HEK293 (cell line): ENCODE measurements at regions not wholly inside any gene's neighbourhood (a gene's known extent, or its start where the extent isn't known, plus 50 kb on each side); places are given as distances from the start of the nearest gene placed in this dataset.

ENCODE experiments used
- CTCF ChIP-seq: fragments of 450-650 bp; formaldehyde crosslinking; IDR thresholded peaks from 2 replicates; pipeline ENCODE4 v1.5.1; 2016; ENCODE audit warnings: missing biosample characterization, missing genetic modification characterization
- FEZF1 ChIP-seq: fragments of 450-650 bp; formaldehyde crosslinking; IDR thresholded peaks from 2 replicates; pipeline ENCODE4 v1.5.1; 2016; ENCODE audit warnings: missing biosample characterization, missing genetic modification characterization
- TRIM28 ChIP-seq: IDR thresholded peaks from 2 replicates; pipeline ENCODE4 v1.6.1; 2011; ENCODE audit warnings: low read length, control low read depth, borderline replicate concordance
- ZBTB8A ChIP-seq: fragments of 450-650 bp; formaldehyde crosslinking; IDR thresholded peaks from 2 replicates; pipeline ENCODE4 v1.5.1; 2016; ENCODE audit warnings: missing biosample characterization, missing genetic modification characterization
- ZFP3 ChIP-seq: fragments of 450-650 bp; formaldehyde crosslinking; IDR thresholded peaks from 2 replicates; pipeline ENCODE4 v1.5.1; 2016; ENCODE audit warnings: low read depth, missing biosample characterization, missing genetic modification characterization
- ZNF157 ChIP-seq: fragments of 450-650 bp; formaldehyde crosslinking; IDR thresholded peaks from 2 replicates; pipeline ENCODE4 v1.5.1; 2016; ENCODE audit warnings: missing biosample characterization, missing genetic modification characterization
- ZNF169 ChIP-seq: fragments of 450-650 bp; formaldehyde crosslinking; IDR thresholded peaks from 2 replicates; pipeline ENCODE4 v1.5.1; 2016; ENCODE audit warnings: missing biosample characterization, missing genetic modification characterization
- ZNF18 ChIP-seq: fragments of 450-650 bp; formaldehyde crosslinking; IDR thresholded peaks from 2 replicates; pipeline ENCODE4 v1.5.1; 2016; ENCODE audit warnings: missing biosample characterization, missing genetic modification characterization
- ZNF239 ChIP-seq: fragments of 450-650 bp; formaldehyde crosslinking; IDR thresholded peaks from 2 replicates; pipeline ENCODE4 v1.5.1; 2016; ENCODE audit warnings: missing biosample characterization, missing genetic modification characterization
- ZNF274 ChIP-seq, 2 experiments: fragments of 200-500 bp in 1 of 2; fragments of 450-650 bp in 1 of 2; sonication (Bioruptor generic) in 1 of 2; formaldehyde crosslinking in 1 of 2; IDR thresholded peaks; 2 replicates each; pipeline versions ENCODE4 v1.5.1 to v1.6.1; 2014 to 2016; ENCODE audit warnings: borderline replicate concordance in 1 of 2, inconsistent platforms in 1 of 2, low read length in 1 of 2, missing biosample characterization in 1 of 2, missing genetic modification characterization in 1 of 2
- ZNF350 ChIP-seq: fragments of 450-650 bp; formaldehyde crosslinking; IDR thresholded peaks from 2 replicates; pipeline ENCODE4 v1.5.0; 2017; ENCODE audit warnings: missing biosample characterization, mild to moderate bottlenecking, missing genetic modification characterization

GRCh38 chr2:185899366-185899765, 160.8 kb downstream of the FSIP2 start:
- TF ChIP-seq CTCF (tag by site-specific recombination) (no peak), ZBTB8A (tag by site-specific recombination) (no peak), ZNF169 (no peak), ZNF350 (tag by site-specific recombination) (no peak), ZFP3 (tag by site-specific recombination) (no peak), ZNF239 (tag by site-specific recombination) (no peak), FEZF1 (no peak), ZNF157 (tag by site-specific recombination) (no peak), ZNF18 (tag by site-specific recombination) (no peak), ZNF274 (IDR thresholded peaks at IDR 0.05; ENCODE audit: low read length) (no peak), ZNF274 (tag by site-specific recombination; IDR thresholded peaks at IDR 0.05; ENCODE audit: borderline replicate concordance) (no peak), TRIM28 (no peak)
